Calu3 (cell line): ENCODE measurements at regions not wholly inside any gene's neighbourhood (a gene's known extent, or its start where the extent isn't known, plus 50 kb on each side); places are given as distances from the start of the nearest gene placed in this dataset.

Source experiments
- BruUV-seq: library from RNA; stranded (reverse); fragments of 400-500 nt; replicated peaks from 2 replicates; lab custom pipeline; 2021; lab: Mats Ljungman, UMichigan
- CTCF ChIA-PET: fragments of 300-600 bp; sonication (Branson Sonifier 250); formaldehyde crosslinking; loops from one replicate; lab custom pipeline; 2022; ENCODE audit warnings: antibody characterized with exemption; lab: Charles Lee
- DNase-seq: peaks from one replicate; pipeline ENCODE4 v3.0.0; 2022
- H3K27ac Mint-ChIP-seq: one replicate; pipeline ENCODE4 v1.8.0; 2022; ENCODE audit warnings: mixed read lengths; ENCODE audit not compliant: unreplicated experiment
- H3K27me3 Mint-ChIP-seq: one replicate; pipeline ENCODE4 v1.8.0; 2022; ENCODE audit warnings: mixed read lengths; ENCODE audit not compliant: unreplicated experiment
- H3K36me3 Mint-ChIP-seq: one replicate; pipeline ENCODE4 v1.8.0; 2022; ENCODE audit warnings: mild to moderate bottlenecking, moderate library complexity, mixed read lengths; ENCODE audit not compliant: insufficient read depth, unreplicated experiment
- H3K4me1 Mint-ChIP-seq: one replicate; pipeline ENCODE4 v1.8.0; 2022; ENCODE audit warnings: mild to moderate bottlenecking, low read depth, mixed read lengths; ENCODE audit not compliant: unreplicated experiment
- H3K4me3 Mint-ChIP-seq: one replicate; pipeline ENCODE4 v1.8.0; 2022; ENCODE audit warnings: mild to moderate bottlenecking, low read depth, moderate library complexity, mixed read lengths; ENCODE audit not compliant: unreplicated experiment
- H3K9me3 Mint-ChIP-seq: one replicate; pipeline ENCODE4 v1.8.0; 2022; ENCODE audit warnings: low read depth, mixed read lengths; ENCODE audit not compliant: unreplicated experiment
- intact Hi-C: fragments of 100-400 bp; cut with micrococcal nuclease; formaldehyde crosslinking; loops from one replicate; pipeline ENCODE4 v1.10.0; 2022; ENCODE audit not compliant: unreplicated experiment
- TF ChIP-seq, protein P1 (sequence below): fragments of 200-600 bp; IDR thresholded peaks from one replicate; pipeline ENCODE4 v1.8.0; 2022; ENCODE audit warnings: antibody characterized with exemption; ENCODE audit not compliant: unreplicated experiment

DNA sequence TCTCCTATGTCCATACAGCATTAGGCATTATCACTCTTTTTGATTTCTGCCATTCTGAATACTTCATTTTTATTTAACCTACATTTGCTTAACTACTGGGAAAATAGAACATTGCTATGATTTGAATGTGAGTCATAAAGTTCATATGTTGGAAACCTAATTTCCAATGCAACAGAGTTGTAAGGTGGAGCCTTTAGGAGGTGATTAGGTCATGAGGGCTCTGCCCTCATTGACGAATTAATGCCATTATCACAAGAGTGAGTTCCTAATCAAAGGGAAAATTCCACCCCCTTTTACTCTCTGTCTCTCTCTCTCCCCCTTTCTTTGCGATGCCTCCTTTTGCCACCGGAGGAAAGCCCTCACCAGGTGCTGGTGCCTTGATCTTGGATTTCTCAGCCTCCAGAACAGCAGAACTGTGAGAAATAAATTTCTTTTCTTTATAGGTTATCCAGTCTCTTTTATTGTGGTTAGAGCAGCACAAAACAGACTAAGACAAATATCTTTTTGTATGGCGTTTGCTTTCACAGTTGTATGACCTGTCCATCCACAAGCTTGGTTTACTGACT lies 180.1 kb upstream of the ARID2 start:
- CTCF ChIA-PET, result no interaction called here
- intact Hi-C loops, result loop anchor here (5.0 kb wide), 2 partner anchors 33 to 198 kb away; no protein-coding TSS in a partner anchor
- Mint-ChIP-seq H3K36me3 (no peaks in the 10 kb centered on the region), H3K4me3 (no peak overlapping the region), H3K9me3 (no peaks in the 10 kb centered on the region), H3K27me3 (no peaks in the 10 kb centered on the region), H3K27ac (no peak overlapping the region), H3K4me1 (peaks cover 27% of the 10 kb centered on the region)
- TF ChIP-seq, protein P1, sequence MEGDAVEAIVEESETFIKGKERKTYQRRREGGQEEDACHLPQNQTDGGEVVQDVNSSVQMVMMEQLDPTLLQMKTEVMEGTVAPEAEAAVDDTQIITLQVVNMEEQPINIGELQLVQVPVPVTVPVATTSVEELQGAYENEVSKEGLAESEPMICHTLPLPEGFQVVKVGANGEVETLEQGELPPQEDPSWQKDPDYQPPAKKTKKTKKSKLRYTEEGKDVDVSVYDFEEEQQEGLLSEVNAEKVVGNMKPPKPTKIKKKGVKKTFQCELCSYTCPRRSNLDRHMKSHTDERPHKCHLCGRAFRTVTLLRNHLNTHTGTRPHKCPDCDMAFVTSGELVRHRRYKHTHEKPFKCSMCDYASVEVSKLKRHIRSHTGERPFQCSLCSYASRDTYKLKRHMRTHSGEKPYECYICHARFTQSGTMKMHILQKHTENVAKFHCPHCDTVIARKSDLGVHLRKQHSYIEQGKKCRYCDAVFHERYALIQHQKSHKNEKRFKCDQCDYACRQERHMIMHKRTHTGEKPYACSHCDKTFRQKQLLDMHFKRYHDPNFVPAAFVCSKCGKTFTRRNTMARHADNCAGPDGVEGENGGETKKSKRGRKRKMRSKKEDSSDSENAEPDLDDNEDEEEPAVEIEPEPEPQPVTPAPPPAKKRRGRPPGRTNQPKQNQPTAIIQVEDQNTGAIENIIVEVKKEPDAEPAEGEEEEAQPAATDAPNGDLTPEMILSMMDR, result no peak
- no peak for DNase-seq
- BruUV-seq, result no TSS peak

DNA sequence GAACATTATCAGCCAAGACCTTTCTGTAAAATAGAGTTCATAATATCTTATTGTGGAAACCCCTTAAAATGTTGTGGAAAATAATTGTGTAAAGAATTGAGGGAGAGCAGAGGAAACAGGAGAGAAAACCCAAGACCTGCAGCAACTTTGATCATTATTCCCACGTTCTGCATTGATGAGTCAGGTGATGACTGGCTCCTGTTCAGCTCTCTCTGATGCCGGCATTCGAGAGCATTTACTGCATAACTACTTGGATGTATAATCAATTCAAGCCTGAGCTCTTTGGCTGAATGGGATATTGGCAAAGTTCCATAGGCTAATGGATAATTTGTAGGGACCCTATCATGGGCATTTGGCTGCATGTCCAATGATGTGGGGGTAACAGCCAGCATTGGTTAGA lies 176.3 kb upstream of the ARID2 start:
- TF ChIP-seq, protein P1, result no peak
- CTCF ChIA-PET, result no interaction called here
- BruUV-seq, result no TSS peak
- Mint-ChIP-seq H3K36me3 (no peaks in the 10 kb centered on the region), H3K4me3 (no peak overlapping the region), H3K4me1 (peaks cover 15% of the 10 kb centered on the region), H3K27ac (no peak overlapping the region), H3K9me3 (no peaks in the 10 kb centered on the region), H3K27me3 (no peaks in the 10 kb centered on the region)
- DNase-seq, result no peak
- intact Hi-C loops, result no loop called here

DNA sequence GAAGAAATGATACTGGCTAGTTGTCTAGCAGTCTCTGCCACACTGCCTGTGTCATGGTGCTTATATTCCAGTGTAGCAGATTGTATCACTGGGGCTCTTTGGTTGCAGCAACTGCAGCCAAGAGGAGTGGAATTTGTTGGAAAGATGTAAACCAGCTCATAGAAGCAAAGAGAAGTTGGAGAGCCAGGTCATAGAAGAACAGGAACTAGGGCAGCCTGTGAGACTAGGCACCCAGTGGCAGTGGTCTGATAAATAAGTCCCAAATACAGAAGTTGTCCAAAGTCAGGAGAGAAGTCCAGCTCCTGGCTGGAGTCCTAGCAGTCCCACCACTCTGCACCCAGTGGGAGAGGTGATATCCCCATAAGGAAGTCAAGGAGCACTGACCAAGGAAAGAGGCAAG lies 172.5 kb upstream of the ARID2 start:
- TF ChIP-seq, protein P1, result no peak
- H3K4me3 Mint-ChIP-seq, result no peak overlapping the region
- no TSS peak for BruUV-seq
- no peaks in the 10 kb centered on the region for H3K27me3 Mint-ChIP-seq
- intact Hi-C loops, result no loop called here
- no peak overlapping the region for H3K27ac Mint-ChIP-seq
- no peaks in the 10 kb centered on the region for H3K4me1 Mint-ChIP-seq
- CTCF ChIA-PET, result no interaction called here
- no peaks in the 10 kb centered on the region for H3K36me3 Mint-ChIP-seq
- DNase-seq, result no peak
- no peaks in the 10 kb centered on the region for H3K9me3 Mint-ChIP-seq

DNA sequence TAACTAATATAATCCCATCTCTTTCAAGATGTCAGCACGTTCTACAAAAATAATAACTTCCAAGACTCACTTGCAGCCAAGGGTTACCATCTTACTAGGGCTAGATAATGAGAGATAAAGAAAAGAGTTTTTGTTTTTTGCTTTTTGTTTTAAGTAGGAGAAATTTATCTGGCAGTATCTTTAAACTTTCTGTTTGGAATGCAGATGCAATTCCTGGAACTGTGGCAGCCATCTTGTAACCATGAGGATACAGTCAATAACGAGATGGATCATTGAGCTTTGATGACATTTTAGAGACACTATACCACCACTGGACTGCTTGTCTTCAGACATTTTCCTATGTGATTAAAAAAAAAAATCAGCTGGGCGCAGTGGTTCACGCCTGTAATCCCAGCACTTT lies 171.2 kb upstream of the ARID2 start:
- no peak for DNase-seq
- intact Hi-C loops, result no loop called here
- CTCF ChIA-PET, result interaction anchor here (0.7 kb wide), 1 partner anchor 8 kb away, joined by 3 read pairs; no protein-coding TSS in a partner anchor
- no peak overlapping the region for H3K4me3 Mint-ChIP-seq
- H3K27ac Mint-ChIP-seq, result no peak overlapping the region
- no peaks in the 10 kb centered on the region for H3K27me3 Mint-ChIP-seq
- BruUV-seq, result no TSS peak
- H3K9me3 Mint-ChIP-seq, result no peaks in the 10 kb centered on the region
- no peaks in the 10 kb centered on the region for H3K36me3 Mint-ChIP-seq
- TF ChIP-seq, protein P1, result no peak
- H3K4me1 Mint-ChIP-seq, result no peaks in the 10 kb centered on the region
